Gastroesophageal sphincter (tissue), 4 donors: ENCODE measurements at regions not wholly inside any gene's neighbourhood (a gene's known extent, or its start where the extent isn't known, plus 50 kb on each side); places are given as distances from the start of the nearest gene placed in this dataset.
"Not testable (repeated sequence)": the region's sequence is repeated elsewhere in the genome, so short reads cannot be mapped to it uniquely, and the experiment has no call there.

Experiments
- ATAC-seq: fragments of 150-250 bp; one replicate; pipeline ENCODE4 v1.9.1; 2016; ENCODE audit warnings: mild to moderate bottlenecking, moderate library complexity
- H3K27ac ChIP-seq, 4 donors: fragments of 200-600 bp; sonication (generic) in 3 of 4; 1 replicate in 3 of 4; 2 replicates in 1 of 4; pipeline ENCODE4 v1.5.1; 2016 to 2019
- H3K27me3 ChIP-seq: fragments of 200-600 bp; sonication (generic); one replicate; pipeline ENCODE4 v1.5.1; 2019
- H3K36me3 ChIP-seq, 2 donors: fragments of 200-600 bp; sonication (generic); one replicate each; pipeline ENCODE4 v1.5.1; 2019; ENCODE audit warnings: control low read depth in 1 of 2
- H3K4me1 ChIP-seq, 3 donors: fragments of 200-600 bp; sonication (generic); 1 replicate in 2 of 3; 2 replicates in 1 of 3; pipeline ENCODE4 v1.5.1; 2016 to 2019; ENCODE audit warnings: control low read depth in 2 of 3
- H3K4me3 ChIP-seq, 2 donors: fragments of 200-600 bp; sonication (generic); one replicate each; pipeline ENCODE4 v1.5.1; 2019; ENCODE audit warnings: mild to moderate bottlenecking in 1 of 2, moderate library complexity in 1 of 2
- H3K9me3 ChIP-seq, 3 donors: fragments of 200-600 bp; sonication (generic); one replicate each; pipeline ENCODE4 v1.5.1; 2017 to 2019; ENCODE audit warnings: control low read depth in 2 of 3
- EP300 ChIP-seq: sonication (generic); formaldehyde crosslinking; IDR thresholded peaks from one replicate; pipeline ENCODE4 v1.6.1; 2017; ENCODE audit warnings: antibody characterized with exemption, mild to moderate bottlenecking
- POLR2A ChIP-seq, 2 donors: fragments of 450-650 bp; IDR thresholded peaks; one replicate each; pipeline ENCODE4 v1.6.1; 2017; ENCODE audit warnings: antibody characterized with exemption in 2 of 2, mild to moderate bottlenecking in 2 of 2, moderate library complexity in 1 of 2
- POLR2AphosphoS5 ChIP-seq: sonication (generic); formaldehyde crosslinking; IDR thresholded peaks from one replicate; pipeline ENCODE4 v1.6.1; 2017; ENCODE audit warnings: antibody characterized with exemption
- WGBS, 2 donors: methylation state at CpG; one replicate each; pipeline ENCODE4 v1.1.5; 2018; ENCODE audit warnings: low coverage in 1 of 2; 5-methylcytosine and 5-hydroxymethylcytosine counted together
- TF ChIP-seq, protein P1 (sequence below), 4 experiments: fragments of 200-600 bp in 2 of 4; fragments of 450-650 bp in 2 of 4; sonication (generic) in 1 of 4; IDR thresholded peaks; one replicate each; pipeline ENCODE4 v1.5.1; 2017 to 2019; ENCODE audit warnings: antibody characterized with exemption in 4 of 4, mild to moderate bottlenecking in 2 of 4, moderate library complexity in 2 of 4

DNA sequence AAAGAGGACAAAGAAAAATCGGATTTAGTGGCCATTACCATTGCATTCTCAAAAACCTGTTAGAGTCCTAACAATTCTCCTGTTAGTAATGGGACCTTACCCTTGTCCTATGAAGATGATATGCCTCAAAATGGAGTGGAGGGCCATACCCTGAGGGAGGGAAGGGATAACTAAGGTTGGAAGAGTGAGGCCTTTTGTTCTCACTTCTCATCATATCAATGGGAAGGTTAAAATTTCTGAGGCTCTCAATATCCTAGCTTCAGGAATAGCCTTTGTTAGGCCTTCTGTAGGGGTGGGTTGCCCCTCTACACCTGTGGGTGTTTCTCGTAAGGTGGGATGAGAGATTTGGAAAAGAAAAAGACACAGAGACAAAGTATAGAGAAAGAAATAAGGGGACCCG lies 109.4 kb upstream of the SGIP1 start:
- not testable (repeated sequence) for H3K27me3 ChIP-seq, H3K27ac ChIP-seq, ATAC-seq, H3K4me1 ChIP-seq, H3K36me3 ChIP-seq, H3K4me3 ChIP-seq
- WGBS, 2 donors: 100% methylated on average over 1 of the region's 3 CpGs; no CpG with 5 or more reads in 1 of the 2 donors
- peaks cover 0 to 22% (median 0%) of the 10 kb centered on the region in 3 donors for H3K9me3 ChIP-seq

DNA sequence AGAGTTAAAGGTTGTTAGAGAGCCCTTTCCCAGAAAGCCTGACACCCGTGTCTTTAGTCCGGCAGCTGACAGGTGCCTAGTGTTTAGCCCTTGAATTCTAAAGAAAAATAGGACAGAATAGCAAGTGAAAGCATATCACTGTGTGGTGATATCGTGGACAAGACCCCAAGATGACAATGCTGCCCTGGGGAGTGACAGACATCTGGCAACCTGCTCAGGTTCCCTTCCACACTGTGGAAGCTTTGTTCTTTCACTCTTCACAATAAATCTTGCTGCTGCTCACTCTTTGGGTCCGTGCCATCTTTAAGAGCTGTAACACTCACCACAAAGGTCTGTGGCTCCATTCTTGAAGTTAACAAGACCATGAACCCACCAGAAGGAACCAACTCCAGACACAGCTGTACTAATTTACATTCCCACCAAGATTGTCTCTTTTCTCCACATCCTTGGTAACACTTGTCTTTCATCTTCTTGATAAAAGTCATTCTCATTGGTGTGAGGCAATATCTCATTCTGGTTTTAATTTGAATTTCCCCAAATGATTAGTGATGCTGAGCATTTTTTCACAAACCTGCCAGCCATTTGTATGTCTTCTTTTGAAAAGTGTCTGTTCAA lies 107.6 kb upstream of the SGIP1 start:
- Histone ChIP-seq H3K27ac (no peak overlapping the region), H3K36me3 (no peaks in the 10 kb centered on the region), H3K4me3 (no peak overlapping the region), H3K9me3 (peaks cover 0 to 40% (median 0%) of the 10 kb centered on the region in 3 donors), H3K27me3 (no peaks in the 10 kb centered on the region), H3K4me1 (no peaks in the 10 kb centered on the region)
- 40 to 69% methylated on average over 2 to 3 of the region's 4 CpGs for WGBS, 2 donors
- no peak for TF ChIP-seq POLR2AphosphoS5
- TF ChIP-seq, protein P1, sequence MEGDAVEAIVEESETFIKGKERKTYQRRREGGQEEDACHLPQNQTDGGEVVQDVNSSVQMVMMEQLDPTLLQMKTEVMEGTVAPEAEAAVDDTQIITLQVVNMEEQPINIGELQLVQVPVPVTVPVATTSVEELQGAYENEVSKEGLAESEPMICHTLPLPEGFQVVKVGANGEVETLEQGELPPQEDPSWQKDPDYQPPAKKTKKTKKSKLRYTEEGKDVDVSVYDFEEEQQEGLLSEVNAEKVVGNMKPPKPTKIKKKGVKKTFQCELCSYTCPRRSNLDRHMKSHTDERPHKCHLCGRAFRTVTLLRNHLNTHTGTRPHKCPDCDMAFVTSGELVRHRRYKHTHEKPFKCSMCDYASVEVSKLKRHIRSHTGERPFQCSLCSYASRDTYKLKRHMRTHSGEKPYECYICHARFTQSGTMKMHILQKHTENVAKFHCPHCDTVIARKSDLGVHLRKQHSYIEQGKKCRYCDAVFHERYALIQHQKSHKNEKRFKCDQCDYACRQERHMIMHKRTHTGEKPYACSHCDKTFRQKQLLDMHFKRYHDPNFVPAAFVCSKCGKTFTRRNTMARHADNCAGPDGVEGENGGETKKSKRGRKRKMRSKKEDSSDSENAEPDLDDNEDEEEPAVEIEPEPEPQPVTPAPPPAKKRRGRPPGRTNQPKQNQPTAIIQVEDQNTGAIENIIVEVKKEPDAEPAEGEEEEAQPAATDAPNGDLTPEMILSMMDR (IDR thresholded peaks at IDR 0.05): no peak
- TF ChIP-seq POLR2A (IDR thresholded peaks at IDR 0.05): no peak
- no peak for TF ChIP-seq EP300
- ATAC-seq: no peak

DNA sequence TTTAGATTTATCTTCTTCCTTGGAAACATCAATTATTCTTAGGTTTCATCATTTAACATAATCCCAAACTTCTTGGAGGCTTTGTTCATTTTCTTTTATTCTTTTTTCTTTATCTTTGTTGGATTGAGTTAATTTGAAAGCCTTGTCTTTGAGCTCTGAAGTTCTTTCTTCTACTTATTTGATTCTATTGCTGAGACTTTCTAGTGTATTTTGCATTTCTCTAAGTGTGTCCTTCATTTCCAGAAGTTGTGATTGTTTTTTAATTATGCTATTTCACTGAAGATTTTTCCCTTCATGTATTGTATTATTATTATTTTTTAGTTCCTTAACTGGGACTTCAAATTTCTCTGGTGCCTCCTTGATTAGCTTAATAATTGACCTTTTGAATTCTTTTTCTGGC lies 103.1 kb upstream of the SGIP1 start:
- not testable (repeated sequence) for H3K36me3 ChIP-seq, H3K4me3 ChIP-seq, H3K4me1 ChIP-seq, H3K27ac ChIP-seq, ATAC-seq, H3K27me3 ChIP-seq
- peaks cover 0 to 50% (median 0%) of the 10 kb centered on the region in 3 donors for H3K9me3 ChIP-seq

DNA sequence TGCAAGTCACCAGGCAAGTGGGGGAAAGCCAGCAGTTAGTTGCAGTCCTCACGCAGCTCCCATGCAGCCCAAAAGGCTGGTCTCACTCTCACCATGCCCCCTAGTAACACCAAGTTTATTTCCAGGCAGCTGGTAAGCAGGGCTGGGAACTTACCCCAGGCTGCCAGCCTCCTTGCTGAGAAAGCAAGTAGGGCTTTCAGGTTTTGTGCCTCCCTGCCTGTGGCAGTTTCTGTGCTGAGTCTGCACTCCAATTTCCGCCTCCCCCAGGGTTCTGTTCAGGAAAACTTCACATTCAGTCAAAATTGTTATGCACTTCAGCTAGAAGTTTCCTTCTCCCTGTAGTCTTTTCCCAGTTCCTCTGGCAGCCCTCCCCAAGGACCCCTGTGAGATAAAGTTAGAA lies 102.0 kb upstream of the SGIP1 start:
- no peak overlapping the region for H3K27ac ChIP-seq
- H3K4me3 ChIP-seq: no peak overlapping the region
- H3K9me3 ChIP-seq: peaks cover 0 to 50% (median 0%) of the 10 kb centered on the region in 3 donors
- ATAC-seq: no peak
- no peaks in the 10 kb centered on the region for H3K27me3 ChIP-seq
- no peaks in the 10 kb centered on the region for H3K4me1 ChIP-seq
- 92 to 100% methylated on average over 1 to 2 of the region's 2 CpGs for WGBS, 2 donors
- TF ChIP-seq, protein P1 (IDR thresholded peaks at IDR 0.05): no peak
- no peak for TF ChIP-seq POLR2A (IDR thresholded peaks at IDR 0.05)
- TF ChIP-seq EP300: no peak
- TF ChIP-seq POLR2AphosphoS5: no peak
- no peaks in the 10 kb centered on the region for H3K36me3 ChIP-seq

DNA sequence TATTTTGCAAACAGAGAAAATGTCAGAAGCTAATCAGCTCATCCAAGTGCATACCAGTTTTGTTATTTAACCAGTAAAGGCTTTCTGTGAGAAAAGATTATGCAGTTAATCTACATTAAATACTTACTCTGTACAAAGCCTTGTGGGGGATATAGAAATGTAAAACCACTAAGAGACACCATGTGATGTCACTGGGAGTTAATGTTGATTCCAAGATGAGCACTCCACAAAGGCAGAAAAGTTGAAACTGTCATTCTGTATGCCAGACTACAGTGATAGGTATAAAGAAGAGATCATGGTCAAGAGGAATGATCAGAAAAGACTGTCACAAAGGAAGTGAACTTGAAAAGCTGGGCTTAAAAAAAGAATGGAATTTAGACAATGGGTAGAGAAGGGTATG lies 100.3 kb upstream of the SGIP1 start:
- H3K9me3 ChIP-seq: peaks cover 0 to 35% (median 0%) of the 10 kb centered on the region in 3 donors
- ATAC-seq: no peak
- TF ChIP-seq EP300: no peak
- TF ChIP-seq, protein P1 (IDR thresholded peaks at IDR 0.05): no peak
- no peak for TF ChIP-seq POLR2A (IDR thresholded peaks at IDR 0.05)
- TF ChIP-seq POLR2AphosphoS5: no peak

DNA sequence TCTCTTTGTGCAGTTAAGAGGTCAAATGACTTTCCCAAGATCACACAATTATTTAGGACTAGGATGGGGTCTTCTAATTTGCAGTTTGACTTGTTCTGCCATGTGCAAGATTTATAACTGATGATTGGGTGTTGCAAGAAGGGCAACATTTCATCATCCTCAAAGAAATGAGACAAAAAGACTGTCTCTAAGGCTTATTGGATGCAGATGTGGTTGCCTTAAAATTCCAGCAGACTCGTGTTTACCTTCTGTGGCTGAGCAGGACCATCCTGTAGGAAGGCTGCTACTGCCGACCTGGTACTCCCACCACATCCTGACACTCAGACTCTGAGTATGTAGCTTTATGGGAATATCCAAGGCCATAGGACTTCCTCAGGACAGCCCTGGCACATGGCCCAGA lies 99.9 kb upstream of the SGIP1 start:
- Histone ChIP-seq H3K4me1 (no peaks in the 10 kb centered on the region), H3K36me3 (no peaks in the 10 kb centered on the region), H3K27ac (no peak overlapping the region), H3K27me3 (no peaks in the 10 kb centered on the region), H3K9me3 (peaks cover 0 to 33% (median 0%) of the 10 kb centered on the region in 3 donors), H3K4me3 (no peak overlapping the region)
- WGBS, 2 donors: no CpG with 5 or more reads among the region's 2 CpGs
- ATAC-seq: no peak
- TF ChIP-seq POLR2A (IDR thresholded peaks at IDR 0.05) (no peak), EP300 (no peak), POLR2AphosphoS5 (no peak)
- TF ChIP-seq, protein P1 (IDR thresholded peaks at IDR 0.05): no peak

More for the DNA sequence above, 100.3 kb upstream of the SGIP1 start:
- H3K4me3 ChIP-seq: no peak overlapping the region
- H3K4me1 ChIP-seq: no peaks in the 10 kb centered on the region
- H3K36me3 ChIP-seq: no peaks in the 10 kb centered on the region
- H3K27me3 ChIP-seq: no peaks in the 10 kb centered on the region
- no peak overlapping the region for H3K27ac ChIP-seq
